ENCODE measurements at regions not wholly inside any gene's neighbourhood (a gene's known extent, or its start where the extent isn't known, plus 50 kb on each side); places are given as distances from the start of the nearest gene placed in this dataset.
A peak's percentile ranks its signal among the peaks of the same experiment; 100 is the strongest.

DNA sequence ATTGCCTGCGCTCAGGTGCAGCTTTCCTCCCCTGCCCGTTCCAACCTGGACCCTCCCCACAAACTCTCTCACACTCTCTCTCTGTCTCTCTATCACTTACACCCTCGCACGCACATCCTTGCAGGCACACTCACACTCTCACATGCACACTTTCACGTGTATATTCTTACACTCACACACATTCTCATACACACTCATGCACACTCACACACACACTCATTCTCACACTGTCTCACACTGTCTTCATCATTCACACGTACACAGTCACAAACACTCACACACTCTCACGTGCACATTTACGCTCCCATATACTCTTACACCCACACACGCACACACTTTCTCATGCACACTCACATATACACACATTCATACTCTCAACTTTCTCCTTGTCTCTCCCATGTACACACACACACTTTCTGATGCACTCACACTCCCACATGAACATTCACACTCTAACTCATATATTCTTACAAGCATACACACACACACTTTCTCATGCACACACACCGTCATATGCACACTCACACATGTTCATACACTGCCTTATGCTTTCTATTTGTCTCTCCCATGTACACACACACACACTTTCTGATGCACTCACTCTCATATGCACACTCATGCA is 229.3 kb downstream of the SNX18 start:
- no peak for DNase-seq (ENCODE audit: low spot score)
- ATAC-seq: no peak

DNA sequence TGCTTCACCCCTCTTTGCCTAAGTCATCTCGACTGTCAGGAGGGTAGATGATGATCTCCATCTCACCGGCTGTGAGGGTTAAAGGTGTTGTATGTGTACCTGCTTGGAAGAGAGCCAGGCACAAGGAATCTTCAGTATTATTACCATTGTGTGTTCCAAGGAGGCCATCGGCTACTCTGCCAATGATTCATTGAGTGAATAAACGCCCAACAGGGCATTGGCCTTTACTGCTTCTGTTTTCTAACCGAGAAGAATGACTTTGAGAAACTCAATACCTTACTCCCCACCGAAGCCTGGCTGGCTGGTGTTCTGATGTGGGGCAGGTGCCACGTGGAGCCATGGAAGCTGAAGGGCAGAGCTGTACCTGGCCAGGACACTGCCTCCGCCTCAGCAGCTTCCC is 228.8 kb downstream of the SNX18 start:
- no peak for DNase-seq (ENCODE audit: low spot score)
- ATAC-seq: no peak

GRCh38 chr5:54745599-54745998 is 228.0 kb downstream of the SNX18 start:
- no peak for ATAC-seq
- DNase-seq (ENCODE audit: low spot score): no peak

GRCh38 chr5:54743997-54744788 is 226.6 kb downstream of the SNX18 start:
- peak; percentile 57 for ATAC-seq

GRCh38 chr5:54743581-54743980 is 226.0 kb downstream of the SNX18 start:
- DNase-seq (ENCODE audit: low spot score) (no peak), ATAC-seq (no peak)

More at GRCh38 chr5:54743997-54744788, 226.6 kb downstream of the SNX18 start:
- DNase-seq (ENCODE audit: low spot score): no peak

- DNase-seq (ENCODE audit: low spot score): peak; percentile 55
- ATAC-seq: peak; percentile 83
Observed at GRCh38 chr5:54742417-54742891, 224.9 kb downstream of the SNX18 start.

- no peak for ATAC-seq
- DNase-seq (ENCODE audit: low spot score): no peak
Observed at GRCh38 chr5:54741711-54742110, 224.2 kb downstream of the SNX18 start.

DNA sequence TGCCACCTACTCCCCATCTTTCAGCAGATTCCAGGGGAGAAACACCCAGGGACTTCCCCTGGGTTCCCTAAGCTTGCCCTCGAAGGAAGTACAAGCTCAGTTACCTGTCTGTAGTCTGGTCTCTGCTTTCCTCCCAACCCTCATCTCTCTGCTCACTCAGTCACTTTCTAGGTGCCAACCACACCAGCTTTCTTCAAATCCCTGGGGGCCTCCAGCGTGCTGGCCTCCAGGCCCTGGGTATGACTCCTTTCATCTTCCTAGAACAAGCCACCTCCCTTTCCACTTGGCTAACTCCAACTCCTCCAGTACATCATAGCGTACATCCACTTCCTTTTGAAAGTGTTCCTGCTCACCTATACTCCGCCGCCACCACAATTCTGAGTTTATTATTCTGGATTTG is 222.6 kb downstream of the SNX18 start:
- ATAC-seq: no peak
- no peak for DNase-seq (ENCODE audit: low spot score)

DNA sequence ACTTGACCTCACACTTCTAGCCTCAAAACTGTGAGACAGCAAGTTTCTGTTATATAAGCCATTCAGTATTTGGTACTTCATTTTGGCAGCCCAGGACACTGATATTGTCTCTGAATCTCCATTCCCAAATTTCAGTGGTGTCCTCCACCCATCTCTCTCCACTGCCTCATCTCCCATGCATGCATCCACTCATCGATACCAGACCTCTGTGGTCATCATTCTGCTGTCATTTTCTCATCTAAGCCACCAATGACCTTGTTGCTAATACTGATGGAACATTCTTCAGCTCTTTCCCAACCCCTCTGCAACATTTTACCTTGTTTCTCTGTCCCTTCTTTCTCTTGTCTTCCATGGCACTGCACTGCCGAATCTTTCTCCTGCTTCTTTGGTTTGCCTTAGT is 221.8 kb downstream of the SNX18 start:
- ATAC-seq (no peak), DNase-seq (ENCODE audit: low spot score) (no peak)

- DNase-seq (ENCODE audit: low spot score): no peak
- no peak for ATAC-seq
Observed at GRCh38 chr5:54738973-54739367, 221.4 kb downstream of the SNX18 start.

DNA sequence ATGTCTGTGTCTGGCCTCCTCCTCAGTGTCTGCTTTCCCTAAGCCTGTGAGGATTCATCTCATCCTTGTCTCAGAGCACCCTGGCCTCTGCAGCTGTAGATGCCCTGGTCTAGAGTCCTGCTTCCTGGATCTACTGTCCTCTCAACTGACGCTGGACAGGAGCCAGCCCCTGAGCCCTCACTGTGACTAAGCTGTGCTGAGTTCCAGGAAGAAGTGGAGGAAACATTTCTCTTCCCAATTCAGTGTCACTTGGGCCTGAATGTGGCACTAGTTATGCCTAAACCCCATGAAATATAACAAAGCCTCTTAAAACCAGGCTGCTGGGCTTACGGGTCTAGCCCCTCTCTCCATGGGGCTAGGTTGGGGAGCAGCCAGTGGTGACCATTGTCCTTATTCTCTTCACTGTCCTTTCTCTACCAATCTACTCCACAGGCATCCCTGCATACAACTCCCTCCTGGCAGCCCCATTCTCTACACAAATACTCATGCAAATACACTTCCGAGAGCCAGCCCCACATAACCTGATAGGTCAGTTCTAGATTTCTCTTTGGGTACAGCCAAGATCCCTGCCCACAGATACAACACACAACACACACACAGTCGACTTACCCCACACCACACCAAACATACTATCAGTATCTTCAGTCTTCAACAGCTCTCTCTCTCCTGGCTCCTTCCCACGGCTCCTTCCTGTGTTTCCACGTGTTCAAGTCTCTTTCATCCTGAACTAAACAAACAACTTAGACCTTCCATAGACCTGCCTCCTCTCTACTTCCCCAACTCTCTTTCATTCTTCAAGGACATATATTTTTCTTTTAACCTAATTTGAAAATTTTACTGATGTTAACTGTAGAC is 220.8 kb downstream of the SNX18 start:
- ATAC-seq (peak; percentile 65), DNase-seq (ENCODE audit: low spot score) (peak; percentile 62)

DNA sequence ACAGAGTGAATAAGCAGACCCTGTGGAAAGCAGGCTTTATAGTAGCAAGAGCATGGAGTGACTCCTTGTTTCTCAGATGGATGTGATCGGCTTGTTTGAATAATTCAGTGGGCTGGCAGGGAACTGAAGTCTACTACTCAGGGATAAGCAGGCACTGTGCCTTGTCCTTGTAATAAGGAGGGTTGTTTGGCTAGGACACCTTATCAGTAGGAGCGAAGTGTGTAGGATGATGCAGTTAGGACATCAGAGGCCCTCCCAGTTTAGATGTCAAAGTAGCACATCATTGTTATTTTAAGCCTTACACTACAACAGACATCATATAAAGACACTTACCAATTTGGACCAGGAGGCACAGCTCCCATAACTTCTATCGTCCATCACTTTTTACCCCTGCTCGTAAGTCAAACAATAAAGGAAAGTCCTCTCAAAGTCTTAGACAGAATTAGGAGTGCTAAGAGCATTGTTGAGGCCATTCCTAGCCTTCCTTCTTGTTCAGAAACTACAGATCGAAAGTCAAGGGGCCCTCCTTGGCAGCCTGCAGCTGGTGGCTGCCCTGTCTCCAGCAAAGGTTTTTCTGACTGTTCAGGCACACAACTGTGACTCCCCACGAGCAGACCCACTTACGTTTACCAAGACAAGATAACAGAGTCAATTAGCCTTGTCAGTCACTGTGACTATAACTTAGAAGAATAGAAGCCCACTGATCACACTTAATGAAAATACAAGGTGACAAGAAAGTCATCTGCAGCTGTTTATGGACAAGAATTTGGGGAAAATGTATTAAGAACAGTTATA is 218.6 kb downstream of the SNX18 start:
- no peak for ATAC-seq

GRCh38 chr5:54733101-54733500 is 215.5 kb downstream of the SNX18 start:
- no peak for ATAC-seq
- no peak for DNase-seq (ENCODE audit: low spot score)

More for the DNA sequence above, 218.6 kb downstream of the SNX18 start:
- no peak for DNase-seq (ENCODE audit: low spot score)

DNA sequence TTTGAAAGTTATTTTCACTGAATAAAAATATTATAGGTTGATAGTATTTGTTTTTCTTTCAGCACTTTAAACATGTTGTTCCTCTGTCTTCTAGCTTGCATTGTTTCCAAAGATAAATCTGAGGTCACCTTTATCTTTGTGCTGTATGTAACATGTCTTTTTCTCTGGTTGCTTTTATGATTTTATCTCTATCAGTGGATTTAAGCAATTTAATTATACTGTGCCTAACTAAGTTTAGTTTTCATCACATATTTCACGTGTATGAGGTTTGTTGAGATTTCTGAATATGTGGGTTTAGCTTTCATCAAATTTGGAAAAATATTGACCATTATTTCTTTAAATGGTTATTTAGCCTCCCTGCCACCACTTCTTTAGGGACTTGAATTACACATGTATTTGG is 214.5 kb downstream of the SNX18 start:
- ATAC-seq (no peak), DNase-seq (ENCODE audit: low spot score) (no peak)

GRCh38 chr5:54728588-54728915 is 211.0 kb downstream of the SNX18 start:
- no peak for DNase-seq (ENCODE audit: low spot score)
- no peak for ATAC-seq

GRCh38 chr5:54727874-54728587 is 210.5 kb downstream of the SNX18 start:
- DNase-seq (ENCODE audit: low spot score): no peak
- no peak for ATAC-seq

GRCh38 chr5:54725391-54726280 is 208.1 kb downstream of the SNX18 start:
- no peak for DNase-seq (ENCODE audit: low spot score)
- ATAC-seq: no peak

DNA sequence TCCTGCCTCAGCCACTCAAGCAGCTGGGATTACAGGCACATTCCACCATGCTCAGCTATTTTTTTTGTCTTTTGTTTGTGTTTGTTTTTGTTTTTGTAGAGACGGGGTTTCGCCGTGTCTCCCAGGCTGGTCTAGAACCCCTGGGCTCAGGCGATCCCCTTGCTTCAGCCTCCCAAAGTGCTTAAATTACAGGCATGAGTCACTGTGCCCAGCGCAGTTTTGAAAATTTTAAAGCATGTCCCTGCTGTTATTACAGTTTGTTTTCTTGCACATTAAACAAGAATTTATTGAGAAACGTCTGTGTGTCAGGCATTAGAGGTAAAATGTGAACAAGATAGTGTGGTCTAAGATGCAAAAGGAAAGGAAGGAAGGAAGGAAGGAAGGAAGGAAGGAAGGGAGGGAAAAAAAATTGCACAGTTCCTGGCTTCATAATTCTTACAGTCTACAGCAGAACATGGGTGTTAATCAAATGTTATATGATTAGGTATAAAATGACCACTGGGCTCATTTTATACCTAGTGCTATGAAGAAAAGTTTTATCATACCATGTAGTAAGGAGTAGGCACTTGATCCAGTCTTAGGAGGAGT is 205.4 kb downstream of the SNX18 start:
- no peak for DNase-seq (ENCODE audit: low spot score)
- no peak for ATAC-seq
